ENCODE measurements at regions not wholly inside any gene's neighbourhood (a gene's known extent, or its start where the extent isn't known, plus 50 kb on each side); places are given as distances from the start of the nearest gene placed in this dataset.

DNA sequence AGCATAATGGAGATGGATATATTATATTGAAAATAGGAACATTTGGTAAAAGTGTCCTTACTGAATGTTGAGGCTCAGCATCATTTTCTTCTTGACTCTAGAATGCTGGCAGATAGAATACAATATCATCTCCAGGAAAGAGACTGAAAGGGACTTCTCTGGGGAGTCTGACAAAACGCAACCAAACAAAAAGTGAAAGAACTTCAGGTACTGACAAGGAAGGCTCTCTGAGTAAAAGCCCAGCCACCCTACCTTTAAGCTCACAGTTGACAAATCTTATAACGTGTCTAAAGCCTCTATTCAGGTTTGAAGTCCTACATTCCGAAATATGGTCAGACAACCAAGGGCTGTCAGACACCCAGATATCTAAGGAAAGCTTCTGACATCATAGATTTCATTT is 590.8 kb downstream of the SOX6 start:
- no peak for DNase-seq (ENCODE audit: low read depth, low spot score)

GRCh38 chr11:15768321-15768720 is 588.0 kb downstream of the SOX6 start:
- DNase-seq (ENCODE audit: low read depth, low spot score): no peak

GRCh38 chr11:15769203-15769602 is 587.1 kb downstream of the SOX6 start:
- DNase-seq (ENCODE audit: low read depth, low spot score): no peak

GRCh38 chr11:15770798-15771414 is 585.4 kb downstream of the SOX6 start:
- DNase-seq (ENCODE audit: low read depth, low spot score): peak; percentile 28

GRCh38 chr11:15772547-15772946 is 583.8 kb downstream of the SOX6 start:
- no peak for DNase-seq (ENCODE audit: low read depth, low spot score)

- DNase-seq (ENCODE audit: low read depth, low spot score): no peak
These were observed 583.4 kb downstream of the SOX6 start for GRCh38 chr11:15772981-15773380.

DNA sequence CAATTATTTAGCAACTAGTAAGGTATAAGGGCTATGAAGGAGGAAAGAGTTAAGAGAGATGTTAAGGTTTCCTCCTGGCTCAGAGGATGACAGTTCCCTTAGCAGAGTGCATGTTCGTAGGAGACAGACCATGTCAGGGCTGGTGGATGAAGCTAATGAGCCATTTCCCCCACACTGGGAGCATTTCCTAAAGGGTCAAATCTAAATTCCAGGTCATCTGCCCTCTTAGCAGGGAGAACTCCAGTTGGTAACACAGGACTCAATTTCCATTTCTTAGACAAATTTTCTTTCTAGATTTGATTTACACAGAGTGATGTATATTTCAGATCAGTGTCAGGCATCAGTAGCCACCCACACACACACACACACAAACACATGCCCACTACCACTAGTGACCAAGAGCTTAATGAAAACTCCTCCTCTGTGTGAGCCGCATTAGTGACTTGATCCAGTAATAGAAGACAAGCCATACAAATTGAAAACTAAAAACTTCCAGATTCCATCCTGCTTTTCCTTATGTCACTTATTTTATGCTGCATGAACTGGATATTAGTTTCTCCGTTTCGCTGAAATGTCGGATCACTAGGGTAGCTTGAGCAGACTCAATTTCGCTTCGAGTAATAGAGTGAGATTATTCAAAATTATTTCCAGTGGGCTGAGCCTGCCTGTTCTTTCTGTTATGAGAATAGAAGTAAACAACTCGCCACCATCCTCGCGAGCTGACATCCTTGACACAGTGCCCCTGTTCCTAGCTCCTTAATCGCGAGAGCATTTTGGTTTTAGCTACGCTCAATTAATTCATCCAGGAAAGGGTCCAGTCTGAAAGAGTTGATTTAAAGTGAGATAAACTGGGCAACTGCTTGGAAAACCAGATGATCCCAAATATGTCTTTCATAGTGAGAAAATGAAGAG is 582.6 kb downstream of the SOX6 start:
- DNase-seq (ENCODE audit: low read depth, low spot score): no peak

DNA sequence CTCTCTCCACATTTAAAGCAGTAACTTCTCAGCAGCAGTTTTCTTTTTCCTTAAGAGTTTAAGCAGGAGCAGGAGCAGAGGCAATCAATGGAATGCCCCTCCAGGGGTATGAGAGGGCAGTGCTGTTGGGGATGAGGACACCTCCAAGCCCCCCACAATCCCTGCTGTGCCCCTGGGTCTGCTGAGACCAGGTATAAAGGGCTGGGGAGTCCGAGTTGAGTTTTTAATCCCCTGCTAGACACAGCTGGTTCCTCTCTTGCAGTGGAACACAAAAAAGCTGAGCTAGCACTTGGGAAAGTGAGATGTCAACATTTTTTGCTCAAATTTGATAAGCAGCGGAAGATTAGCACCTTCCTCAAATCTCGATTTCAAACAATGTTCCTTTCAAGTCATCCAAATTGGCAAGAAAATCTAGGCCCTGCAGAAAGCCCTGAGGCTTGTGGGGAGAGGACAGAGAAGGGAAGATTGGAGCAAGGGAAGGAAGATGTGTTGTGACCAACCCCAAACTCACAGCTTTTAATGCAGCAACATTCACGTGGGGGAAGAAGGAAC is 581.9 kb downstream of the SOX6 start:
- DNase-seq (ENCODE audit: low read depth, low spot score): no peak

GRCh38 chr11:15775015-15775541 is 581.3 kb downstream of the SOX6 start:
- DNase-seq (ENCODE audit: low read depth, low spot score): no peak

DNA sequence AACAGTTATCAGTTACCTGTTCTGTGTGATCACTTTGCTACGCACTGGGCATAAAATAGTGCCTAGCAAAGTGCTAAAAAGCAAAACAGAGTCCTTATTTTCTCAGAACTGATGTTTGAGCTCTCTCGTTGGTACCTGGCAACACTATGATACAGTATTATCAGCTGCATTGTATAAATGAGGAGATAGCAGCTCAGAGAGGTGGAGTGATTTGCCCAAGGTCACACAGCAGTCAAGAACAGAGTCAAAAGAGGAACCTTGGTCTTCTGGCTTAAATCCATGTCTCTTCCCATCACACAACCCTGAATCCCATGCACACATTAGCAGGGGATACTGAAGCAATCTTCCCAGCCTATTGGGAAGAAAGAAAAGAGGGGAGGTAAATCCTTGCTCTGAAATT is 580.5 kb downstream of the SOX6 start:
- no peak for DNase-seq (ENCODE audit: low read depth, low spot score)

- no peak for DNase-seq (ENCODE audit: low read depth, low spot score)
These were observed 580.0 kb downstream of the SOX6 start for GRCh38 chr11:15776366-15776765.

DNA sequence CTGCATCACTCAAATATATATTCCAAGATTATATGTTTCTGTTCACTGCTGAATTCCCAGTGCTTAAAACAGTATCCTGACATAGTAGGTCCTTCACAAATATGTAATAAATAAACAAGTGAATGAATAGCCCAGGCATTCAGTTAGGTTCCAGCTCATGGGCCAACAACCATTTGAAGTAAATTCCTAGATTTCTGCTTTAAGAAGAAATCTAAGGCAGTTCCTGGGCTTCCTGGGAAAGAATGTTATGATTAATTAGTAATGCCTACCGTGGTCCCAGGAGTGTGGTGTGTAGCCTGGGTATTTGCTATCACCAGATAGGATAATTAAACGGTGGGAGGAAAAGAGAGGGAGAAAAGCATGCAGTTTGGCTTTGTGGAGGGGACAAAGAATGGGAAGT is 576.8 kb downstream of the SOX6 start:
- no peak for DNase-seq (ENCODE audit: low read depth, low spot score)

DNA sequence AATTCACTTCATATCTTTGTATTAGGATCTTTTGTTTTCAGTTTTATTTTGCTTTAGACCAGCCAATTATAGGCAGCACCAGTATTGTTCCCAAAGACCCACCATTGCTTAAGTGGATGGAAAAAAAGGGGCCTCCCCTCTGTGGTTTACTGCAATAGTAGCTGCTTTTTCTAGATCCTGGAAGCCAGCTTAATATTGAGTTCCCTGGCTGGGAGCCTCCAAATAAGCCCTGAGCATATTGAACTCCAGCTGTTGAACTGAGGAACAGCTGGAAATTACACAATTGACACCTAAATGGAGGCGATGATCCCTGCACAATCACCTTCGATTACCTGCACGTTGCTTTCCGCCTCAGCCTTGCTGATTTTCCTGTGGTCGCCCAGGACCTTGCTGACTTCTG is 576.0 kb downstream of the SOX6 start:
- DNase-seq (ENCODE audit: low read depth, low spot score): no peak

DNA sequence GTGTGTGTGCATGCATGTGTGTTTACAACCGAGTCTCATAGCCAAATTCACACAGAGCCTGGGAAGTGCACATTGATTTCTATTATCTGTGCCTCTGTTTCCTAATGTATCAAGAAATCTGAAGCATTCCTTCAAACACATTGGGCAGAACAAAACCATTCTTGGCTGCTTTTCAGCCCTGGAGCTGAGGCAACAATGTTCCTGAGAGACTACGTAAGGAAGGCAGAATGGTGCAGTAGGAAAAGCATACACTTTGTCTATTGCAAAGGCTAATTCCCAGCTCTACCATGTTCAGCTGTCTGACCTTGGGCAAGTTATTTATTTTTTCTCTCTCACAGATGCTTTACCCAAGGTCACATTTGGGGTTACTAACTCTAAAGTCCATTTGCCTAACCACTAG is 575.5 kb downstream of the SOX6 start:
- no peak for DNase-seq (ENCODE audit: low read depth, low spot score)

GRCh38 chr11:15783619-15784018 is 572.7 kb downstream of the SOX6 start:
- no peak for DNase-seq (ENCODE audit: low read depth, low spot score)

- DNase-seq (ENCODE audit: low read depth, low spot score): no peak
These were observed 563.0 kb downstream of the SOX6 start for GRCh38 chr11:15793043-15793996.

DNA sequence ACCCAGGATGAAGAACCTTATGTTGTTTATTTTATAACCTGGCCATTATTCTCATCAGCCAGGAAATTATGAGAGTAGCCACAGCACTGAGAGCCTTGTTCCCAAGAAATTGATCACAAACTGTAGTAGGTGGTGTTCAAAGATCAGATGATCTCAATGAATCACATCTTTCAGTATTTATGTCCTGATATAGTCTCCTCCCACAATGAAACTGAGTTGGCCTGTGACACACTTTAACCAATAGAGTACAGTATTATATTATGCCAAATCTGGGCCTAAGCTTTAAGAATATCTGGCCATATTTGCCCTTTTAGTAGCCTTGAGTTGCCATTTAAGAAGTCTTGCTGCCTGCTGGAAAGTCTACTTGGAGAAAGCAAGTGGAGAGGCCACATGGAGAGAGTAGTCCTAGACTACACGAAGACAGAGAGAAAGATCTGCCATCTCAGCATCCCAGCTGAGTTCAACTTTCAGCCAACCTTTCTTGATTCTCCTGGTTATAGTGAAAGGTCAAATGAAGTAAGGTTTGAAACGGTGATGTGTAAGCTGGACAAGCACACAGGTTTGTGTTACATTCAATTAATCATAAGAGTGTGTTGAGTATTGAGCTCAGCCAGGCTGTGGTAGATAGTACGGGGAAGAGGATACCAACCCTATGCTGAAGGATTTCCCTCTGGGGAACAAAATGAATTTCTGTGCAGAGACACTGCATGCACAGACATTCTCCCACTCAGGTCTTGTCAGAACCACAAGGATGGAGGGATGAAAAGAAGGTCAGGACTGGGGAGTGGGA is 561.8 kb downstream of the SOX6 start:
- DNase-seq (ENCODE audit: low read depth, low spot score): no peak

DNA sequence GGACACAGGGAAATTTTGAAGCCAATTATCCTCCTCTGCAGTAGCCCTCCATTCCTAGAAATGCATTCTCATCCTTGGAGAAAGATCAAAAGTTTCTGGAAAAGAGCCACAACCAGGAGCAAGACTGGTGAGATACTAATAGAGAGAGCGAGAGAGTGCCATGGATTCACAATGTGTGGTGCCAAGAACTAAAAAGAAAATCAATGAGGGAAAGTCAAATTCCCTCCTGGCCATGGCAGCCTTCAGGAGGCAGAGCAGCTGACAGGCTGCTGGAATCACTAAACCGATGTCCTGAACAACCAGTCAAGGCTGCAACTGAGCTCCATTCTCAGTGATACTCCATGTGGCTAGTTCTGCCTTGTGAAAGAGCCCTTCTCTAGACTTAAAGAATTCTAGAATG is 561.0 kb downstream of the SOX6 start:
- DNase-seq (ENCODE audit: low read depth, low spot score): no peak

DNA sequence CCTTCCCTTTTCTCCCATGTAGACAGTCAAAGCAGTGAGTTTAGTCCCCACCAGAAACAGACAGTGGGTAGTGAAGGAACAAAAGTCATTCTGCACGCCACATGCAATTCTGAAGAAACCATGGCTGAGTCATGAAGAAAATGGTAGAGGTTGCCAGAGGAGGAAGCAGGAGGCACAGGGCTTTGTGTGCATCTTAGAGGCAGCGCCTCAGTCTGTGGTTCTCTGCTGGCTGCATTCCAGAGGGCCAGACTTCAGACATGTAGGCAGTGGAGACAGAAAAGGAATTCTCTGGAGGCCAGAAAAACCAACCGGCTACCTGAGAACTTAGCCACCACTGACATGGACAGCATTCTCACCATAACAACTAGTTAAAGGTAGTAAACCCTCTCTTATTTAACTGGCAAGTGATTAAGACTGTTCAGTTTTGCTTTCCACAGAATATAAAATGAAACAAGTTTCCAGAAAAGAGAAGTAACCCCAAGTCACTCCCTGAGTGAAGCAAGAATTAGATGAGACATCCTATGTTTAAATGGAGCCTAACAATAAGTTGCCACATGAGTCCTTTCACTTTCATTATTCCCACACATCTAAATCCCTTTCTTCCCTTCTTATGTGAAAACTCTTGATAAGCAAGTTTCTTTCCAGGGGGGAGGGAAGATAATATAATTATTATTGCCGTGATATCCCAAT is 556.1 kb downstream of the SOX6 start:
- no peak for DNase-seq (ENCODE audit: low read depth, low spot score)

DNA sequence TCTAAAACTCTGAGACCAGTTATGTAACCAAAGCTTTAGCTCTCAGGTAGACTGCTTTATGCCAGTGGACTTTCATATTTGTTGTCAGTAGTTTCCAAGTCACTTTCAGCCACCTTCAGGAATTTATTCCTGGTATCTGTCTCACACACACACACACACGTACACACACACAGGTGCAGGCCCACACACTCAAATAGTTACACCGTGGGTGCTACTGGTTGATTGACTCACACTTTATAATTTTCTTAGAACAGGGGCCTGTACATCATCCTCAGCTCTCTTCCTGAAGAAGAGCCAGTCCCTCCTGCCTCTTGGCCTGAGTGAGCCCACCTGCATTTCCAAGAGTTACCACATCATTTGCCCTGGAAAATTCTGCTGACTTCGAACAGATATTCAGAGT is 555.2 kb downstream of the SOX6 start:
- DNase-seq (ENCODE audit: low read depth, low spot score): no peak
